ENCODE measurements at regions not wholly inside any gene's neighbourhood (a gene's known extent, or its start where the extent isn't known, plus 50 kb on each side); places are given as distances from the start of the nearest gene placed in this dataset.

- DNase-seq (ENCODE audit: low read depth): no peak
- H3K4me3 ChIP-seq (ENCODE audit: low read depth, low read length): no peak overlapping the region
Measured at GRCh38 chr17:71111460-71111859, 942.1 kb downstream of the KCNJ2 start.

DNA sequence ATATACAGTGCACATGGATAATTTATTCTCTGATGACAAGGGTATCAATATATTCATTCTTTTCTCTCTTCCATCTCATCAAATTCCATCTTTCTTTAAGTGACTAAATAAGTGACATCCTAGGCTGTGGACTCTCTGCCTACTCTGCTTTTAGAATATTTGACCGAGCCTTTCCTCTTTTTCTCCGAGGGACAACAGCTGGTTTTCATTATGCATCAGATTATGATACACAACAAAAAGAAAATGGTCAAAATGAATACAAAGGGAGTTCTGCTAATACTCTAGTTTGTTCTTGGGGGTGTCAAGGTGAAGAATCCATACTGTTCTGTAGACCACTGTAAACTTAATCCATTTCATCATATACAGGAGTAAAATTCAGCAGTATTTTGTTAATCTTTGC lies 942.6 kb downstream of the KCNJ2 start:
- no peak overlapping the region for H3K4me3 ChIP-seq (ENCODE audit: low read depth, low read length)
- DNase-seq (ENCODE audit: low read depth): no peak

GRCh38 chr17:71113347-71113746 lies 944.0 kb downstream of the KCNJ2 start:
- no peak for DNase-seq (ENCODE audit: low read depth)
- H3K4me3 ChIP-seq (ENCODE audit: low read depth, low read length): no peak overlapping the region

DNA sequence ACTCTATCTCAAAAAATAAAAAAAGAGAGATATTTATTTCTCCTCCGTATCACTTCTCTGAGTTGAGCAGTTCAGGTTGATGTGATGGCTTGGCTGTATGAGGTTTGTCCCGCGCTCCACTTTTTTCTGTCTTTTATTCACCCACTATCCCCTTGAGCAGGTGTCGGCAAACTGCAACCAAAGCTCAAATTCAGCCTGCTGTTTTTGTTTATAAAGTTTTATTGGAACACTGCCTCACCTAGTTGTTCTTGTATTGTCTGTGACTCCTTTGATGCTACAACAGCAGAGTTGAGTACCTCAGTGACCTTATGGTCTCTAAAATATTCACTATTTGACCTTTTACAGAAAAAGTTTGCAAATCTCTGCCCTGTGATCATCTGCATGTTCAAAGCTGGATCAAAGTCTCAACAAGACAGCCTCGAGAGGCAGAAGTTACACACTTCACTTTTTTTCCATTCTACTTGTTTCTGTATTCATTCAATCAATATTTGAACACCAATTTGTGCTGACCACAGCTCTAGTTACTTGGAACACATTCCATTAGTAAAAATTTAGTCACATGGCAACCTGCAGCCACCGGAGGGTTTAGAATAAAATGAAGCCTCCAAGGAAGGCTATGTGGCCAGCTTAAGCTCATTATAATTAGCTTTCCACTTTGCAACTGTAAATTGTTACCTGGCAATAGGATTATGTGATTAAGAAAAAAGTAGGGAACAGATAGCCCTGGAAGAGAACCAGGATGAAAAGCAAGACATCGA lies 945.8 kb downstream of the KCNJ2 start:
- no peak overlapping the region for H3K4me3 ChIP-seq (ENCODE audit: low read depth, low read length)
- no peak for DNase-seq (ENCODE audit: low read depth)

- DNase-seq (ENCODE audit: low read depth): no peak
- no peak overlapping the region for H3K4me3 ChIP-seq (ENCODE audit: low read depth, low read length)
Measured at GRCh38 chr17:71115669-71115972, 946.3 kb downstream of the KCNJ2 start.

DNA sequence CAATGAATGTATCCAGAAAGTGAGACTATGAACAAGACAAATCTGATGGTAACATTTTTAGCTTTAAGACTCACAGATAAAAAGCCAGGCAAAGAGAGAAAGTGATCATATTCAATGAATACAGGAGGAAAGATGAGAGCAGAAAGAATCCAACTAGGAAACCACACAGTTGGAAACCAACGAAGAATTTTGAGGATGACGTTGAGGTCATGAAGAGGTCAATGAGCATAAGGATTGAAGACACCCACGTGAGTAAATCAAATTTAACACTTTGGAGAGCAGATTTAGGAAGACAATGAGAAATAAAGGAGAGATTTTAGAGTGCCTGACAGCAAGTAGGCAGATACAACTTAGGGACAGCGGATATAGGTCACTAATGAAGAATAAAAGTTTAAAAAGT lies 948.1 kb downstream of the KCNJ2 start:
- DNase-seq (ENCODE audit: low read depth): no peak
- H3K4me3 ChIP-seq (ENCODE audit: low read depth, low read length): no peak overlapping the region

DNA sequence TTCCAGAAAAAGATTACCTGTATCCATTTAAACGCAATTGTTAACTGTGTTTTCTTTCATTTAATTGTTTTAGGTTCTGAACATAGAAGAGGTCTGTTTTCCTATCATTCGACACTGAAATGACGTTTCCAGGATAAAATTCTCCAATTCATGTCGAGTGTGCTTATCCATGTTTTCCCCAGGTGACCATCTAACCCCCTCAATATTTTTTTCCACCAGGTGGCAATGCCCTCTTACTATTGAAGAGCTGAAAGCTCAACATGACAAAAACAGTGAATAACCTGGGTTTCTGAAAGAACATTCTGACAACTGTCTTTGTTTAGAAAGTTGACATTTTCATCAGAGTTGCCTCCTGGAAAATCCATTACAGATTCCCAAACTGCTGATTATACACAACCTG lies 948.7 kb downstream of the KCNJ2 start:
- DNase-seq (ENCODE audit: low read depth): no peak
- no peak overlapping the region for H3K4me3 ChIP-seq (ENCODE audit: low read depth, low read length)

DNA sequence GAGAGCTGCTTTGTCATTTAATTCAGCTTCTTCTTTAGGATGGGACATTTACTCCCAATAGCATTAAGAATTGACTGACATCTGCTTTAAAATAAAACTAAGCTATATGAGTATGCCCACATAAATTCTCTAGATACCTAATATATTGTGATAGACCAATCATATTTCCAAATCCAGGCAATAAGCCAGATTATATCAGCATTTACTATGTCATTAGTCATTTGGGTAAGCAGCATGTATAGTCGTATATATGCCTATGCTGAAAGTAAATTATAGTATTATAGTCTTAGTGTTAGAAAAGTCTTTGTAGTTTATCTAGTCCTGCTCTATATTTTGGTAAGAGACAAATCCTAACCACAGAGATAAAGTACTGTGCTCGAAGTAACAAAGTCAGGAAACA lies 958.1 kb downstream of the KCNJ2 start:
- DNase-seq (ENCODE audit: low read depth): no peak
- H3K4me3 ChIP-seq (ENCODE audit: low read depth, low read length): no peak overlapping the region

DNA sequence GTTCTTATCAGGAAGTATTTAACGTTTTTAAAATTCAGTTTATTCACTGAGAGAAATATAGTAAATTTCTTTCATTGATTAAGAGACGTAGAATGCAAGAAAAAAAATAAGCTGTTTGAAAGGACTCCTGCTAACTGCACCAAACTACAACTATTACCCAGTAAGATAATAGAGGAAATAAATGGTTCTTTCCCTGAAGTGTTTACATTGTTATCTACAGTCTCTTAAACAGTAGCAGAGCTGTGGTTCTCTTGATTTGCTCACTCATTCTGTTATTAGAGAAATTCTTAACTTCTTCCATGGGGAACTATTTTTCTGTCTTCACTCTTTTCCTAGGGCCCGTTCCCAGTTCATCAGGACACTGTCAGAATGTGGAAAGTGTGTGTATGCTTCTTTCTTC lies 973.0 kb downstream of the KCNJ2 start:
- DNase-seq (ENCODE audit: low read depth): no peak
- H3K4me3 ChIP-seq (ENCODE audit: low read depth, low read length): no peak overlapping the region

- H3K4me3 ChIP-seq (ENCODE audit: low read depth, low read length): no peak overlapping the region
- no peak for DNase-seq (ENCODE audit: low read depth)
Measured at GRCh38 chr17:71145486-71145885, 975.3 kb upstream of the SOX9 start.

DNA sequence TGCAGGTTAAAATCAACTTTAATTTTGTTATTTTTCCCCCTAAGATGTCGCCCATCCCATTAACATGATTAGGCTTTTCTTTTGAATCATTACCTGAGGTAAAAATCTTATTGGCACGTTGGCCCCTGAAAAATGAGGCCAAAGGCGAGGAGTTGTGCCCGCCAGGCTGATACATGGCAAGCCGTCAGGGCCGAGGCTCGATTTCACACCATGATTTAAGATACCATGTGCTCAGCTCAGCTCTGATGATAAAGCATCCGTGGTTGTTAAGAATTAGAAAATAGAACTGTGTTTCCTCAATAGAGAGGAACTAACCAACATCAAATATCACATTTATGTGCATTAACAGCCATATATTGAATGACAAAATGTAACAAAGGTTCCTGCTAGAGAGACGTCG lies 972.9 kb upstream of the SOX9 start:
- no peak overlapping the region for H3K4me3 ChIP-seq (ENCODE audit: low read depth, low read length)
- DNase-seq (ENCODE audit: low read depth): no peak

- no peak for DNase-seq (ENCODE audit: low read depth)
- no peak overlapping the region for H3K4me3 ChIP-seq (ENCODE audit: low read depth, low read length)
Measured at GRCh38 chr17:71149607-71150006, 971.2 kb upstream of the SOX9 start.

DNA sequence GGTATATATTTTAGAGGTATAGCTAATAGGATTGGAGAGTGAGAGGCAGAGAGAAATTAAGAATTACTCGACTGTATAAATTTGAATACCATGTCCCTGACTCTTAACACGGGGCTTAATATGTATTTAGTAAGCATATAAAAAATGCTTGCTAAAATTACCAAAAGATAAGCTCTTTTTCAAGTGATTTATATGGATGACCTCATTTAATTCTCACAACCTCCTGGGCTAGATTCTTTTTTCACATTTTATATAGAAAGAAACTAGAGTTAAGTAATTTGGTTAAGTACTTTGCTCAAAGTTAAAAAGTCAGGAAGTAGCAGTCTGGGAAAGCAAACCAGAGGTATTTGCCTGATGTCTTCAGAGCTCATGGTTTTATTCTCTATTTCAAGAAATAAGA lies 963.5 kb upstream of the SOX9 start:
- no peak overlapping the region for H3K4me3 ChIP-seq (ENCODE audit: low read depth, low read length)
- DNase-seq (ENCODE audit: low read depth): no peak

- no peak for DNase-seq (ENCODE audit: low read depth)
- H3K4me3 ChIP-seq (ENCODE audit: low read depth, low read length): no peak overlapping the region
Measured at GRCh38 chr17:71158437-71158836, 962.4 kb upstream of the SOX9 start.

DNA sequence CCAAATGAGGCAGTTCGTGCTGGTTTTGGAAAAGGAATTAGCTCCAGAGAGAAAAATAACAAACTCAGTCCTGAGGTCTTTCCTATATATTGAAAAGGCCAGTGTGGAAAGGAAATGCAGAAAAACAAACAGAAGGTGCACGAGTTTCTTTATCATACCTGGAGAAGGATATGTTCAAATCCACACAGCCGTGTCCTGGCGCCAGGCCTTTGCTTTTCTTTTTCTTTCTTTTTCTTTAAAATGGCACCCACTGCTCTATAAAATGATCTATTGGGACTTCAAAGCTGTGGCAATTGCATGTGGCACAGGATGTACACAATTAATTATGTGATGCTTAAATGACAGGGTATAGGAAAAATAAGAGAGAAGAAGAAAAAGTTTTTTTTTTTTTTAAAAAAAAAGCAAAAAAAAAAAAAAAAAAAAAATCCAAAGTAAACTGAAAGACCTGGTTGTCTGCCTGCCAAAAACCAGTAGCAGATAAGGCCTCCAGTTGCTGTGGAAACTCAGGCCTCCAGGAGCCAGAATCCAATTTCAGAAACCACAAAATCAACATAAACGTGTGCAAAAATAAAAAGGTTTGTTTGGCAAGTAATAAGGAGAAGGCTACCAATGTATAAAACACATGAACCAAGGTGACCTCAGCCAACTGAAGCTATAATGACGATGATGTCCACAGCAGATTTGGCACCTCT lies 957.6 kb upstream of the SOX9 start:
- DNase-seq (ENCODE audit: low read depth): no peak
- no peak overlapping the region for H3K4me3 ChIP-seq (ENCODE audit: low read depth, low read length)

DNA sequence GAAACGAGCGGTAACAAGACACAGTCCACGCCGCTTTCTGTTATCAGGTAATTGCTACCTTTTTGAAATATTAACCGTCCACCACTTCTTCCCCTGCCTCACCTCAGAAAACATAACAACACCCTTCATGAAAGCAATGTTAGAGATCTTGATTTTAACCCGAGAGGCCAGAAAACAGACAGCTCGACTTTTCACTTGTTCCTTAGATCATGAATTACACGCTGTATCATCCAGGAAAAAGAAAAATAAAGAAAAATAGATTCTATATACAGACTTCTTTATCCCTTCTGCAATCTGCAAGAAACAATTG lies 957.1 kb upstream of the SOX9 start:
- H3K4me3 ChIP-seq (ENCODE audit: low read depth, low read length): no peak overlapping the region
- DNase-seq (ENCODE audit: low read depth): no peak

- no peak overlapping the region for H3K4me3 ChIP-seq (ENCODE audit: low read depth, low read length)
- no peak for DNase-seq (ENCODE audit: low read depth)
Measured at GRCh38 chr17:71164561-71164960, 956.3 kb upstream of the SOX9 start.

- DNase-seq (ENCODE audit: low read depth): no peak
- no peak overlapping the region for H3K4me3 ChIP-seq (ENCODE audit: low read depth, low read length)
Measured at GRCh38 chr17:71166311-71166710, 954.5 kb upstream of the SOX9 start.

GRCh38 chr17:71168053-71168741 lies 952.6 kb upstream of the SOX9 start:
- no peak overlapping the region for H3K4me3 ChIP-seq (ENCODE audit: low read depth, low read length)
- DNase-seq (ENCODE audit: low read depth): no peak

GRCh38 chr17:71170070-71170469 lies 950.8 kb upstream of the SOX9 start:
- no peak for DNase-seq (ENCODE audit: low read depth)
- H3K4me3 ChIP-seq (ENCODE audit: low read depth, low read length): no peak overlapping the region

DNA sequence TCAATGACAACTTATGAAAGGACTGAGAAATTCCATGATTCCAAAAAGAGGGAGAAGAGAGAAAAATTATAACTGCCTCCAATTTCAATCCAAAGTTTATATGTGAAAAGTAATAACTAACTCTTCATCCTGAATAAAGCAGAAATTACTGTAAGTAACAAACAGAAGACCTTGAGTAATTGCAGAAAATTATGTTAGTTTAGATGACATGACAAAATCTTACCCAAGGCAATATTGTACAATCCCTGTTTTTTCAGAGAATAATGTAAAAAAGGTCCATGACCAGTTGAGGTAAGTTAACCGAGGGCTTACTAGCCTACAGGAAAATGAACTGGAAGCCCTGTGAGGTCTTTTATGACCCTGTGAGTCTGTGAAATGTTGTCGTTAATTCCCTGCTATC lies 949.5 kb upstream of the SOX9 start:
- H3K4me3 ChIP-seq (ENCODE audit: low read depth, low read length): no peak overlapping the region
- DNase-seq (ENCODE audit: low read depth): no peak

Measured in skeletal muscle cell (primary cell).